Heart right ventricle (tissue), 16 donors: ENCODE measurements at regions not wholly inside any gene's neighbourhood (a gene's known extent, or its start where the extent isn't known, plus 50 kb on each side); places are given as distances from the start of the nearest gene placed in this dataset.

ENCODE experiments used
- ATAC-seq, 8 donors: fragments of 200-7000 bp; cut with Tn5 transposase; one replicate each; pipeline ENCODE4 v1.9.1; 2020; ENCODE audit warnings: mild to moderate bottlenecking in 8 of 8, moderate library complexity in 8 of 8, moderate number of reproducible peaks in 1 of 8
- DNase-seq, 2 donors: peaks; one replicate each; pipeline ENCODE4 v3.0.0-alpha.2; 2020
- H3K27ac ChIP-seq, 10 donors: fragments of 200-600 bp; sonication (generic) in 2 of 10; one replicate each; pipeline versions ENCODE4 v1.5.0 to v1.8.0; 2020 to 2022; ENCODE audit warnings: mild to moderate bottlenecking in 3 of 10
- H3K27me3 ChIP-seq, 7 donors: fragments of 200-600 bp; one replicate each; pipeline ENCODE4 v1.8.0; 2021 to 2022; ENCODE audit warnings: mild to moderate bottlenecking in 2 of 7
- H3K36me3 ChIP-seq, 9 donors: fragments of 200-600 bp; sonication (generic) in 1 of 9; one replicate each; pipeline versions ENCODE4 v1.5.0 to v1.8.0; 2020 to 2022; ENCODE audit warnings: mild to moderate bottlenecking in 2 of 9
- H3K4me1 ChIP-seq, 9 donors: fragments of 200-600 bp; sonication (generic) in 1 of 9; one replicate each; pipeline versions ENCODE4 v1.5.0 to v1.8.0; 2020 to 2022; ENCODE audit warnings: mild to moderate bottlenecking in 4 of 9
- H3K4me3 ChIP-seq, 10 donors: fragments of 200-600 bp; sonication (generic) in 2 of 10; one replicate each; pipeline versions ENCODE4 v1.5.0 to v1.8.0; 2020 to 2022; ENCODE audit warnings: mild to moderate bottlenecking in 7 of 10, moderate library complexity in 2 of 10
- H3K9me3 ChIP-seq, 11 donors: fragments of 200-600 bp in 10 of 11; sonication (generic) in 2 of 11; one replicate each; pipeline versions ENCODE4 v1.5.0 to v1.8.0; 2013 to 2022; ENCODE audit warnings: mild to moderate bottlenecking in 2 of 11, control low read depth in 1 of 11, moderate library complexity in 1 of 11
- CTCF ChIP-seq, 9 donors: fragments of 200-600 bp; sonication (generic) in 2 of 9; IDR thresholded peaks; one replicate each; pipeline versions ENCODE4 v1.5.0 to v1.8.0; 2021 to 2022; ENCODE audit warnings: antibody characterized with exemption in 9 of 9, mild to moderate bottlenecking in 5 of 9, moderate library complexity in 1 of 9
- WGBS, 2 donors: extraction: QIAGEN DNeasy Blood & Tissue Kit; methylation state at CpG; one replicate each; pipeline ENCODE4 v1.1.7; 2013; ENCODE audit warnings: inconsistent platforms in 1 of 2; 5-methylcytosine and 5-hydroxymethylcytosine counted together
- intact Hi-C, 10 donors: fragments of 100-400 bp; cut with DNase I; formaldehyde crosslinking; loops; one replicate each; pipeline versions ENCODE4 v1.11.1 to v1.14.2; 2022
- donor health status: Arrhythmogenic right ventricular cardiomyopathy.
- donor health status: ischemic (EF 13 %, LVEDD 7.1; RV severe dilation, severe dysfunction).
- donor health status: healthy with polysubstance abuse.
- donor health status: DM: no; HTN: yes; CAD: no.
- donor health status: DM: no; HTN: no; CAD: no.
- donor health status: ischemic (EF 25% LVEDD 6.9; RV normal size, moderate dysfunction).
- donor health status: ischemic (EF 25% LVEDD 5.7; RV mildly dilated, moderate dysfunction).
- donor health status: healthy.
- donor health status: DM: yes; HTN: yes; CAD: no.
- donor health status: Ischemic cardiomyopathy.
- donor health status: ischemic (EF 35%, LVEDD 5.7; RV mildly dilated, moderate dysfunction).
- donor health status: nonischemic (EF 11% LVEDD 7.7; RV severe dilation, severe dysfunction).
- donor health status: DM: yes; HTN: yes; CAD: no.
- donor health status: PGD.
- donor health status: ischemic (EF 29% LVEDD 5.4; RV normal size, mild dysfunction).
- donor health status: nonischemic (EF 23%, LVEDD 6.1; RV moderate dilation, normal function).

GRCh38 chr2:181311837-181312236, 145.3 kb upstream of the ITGA4 start:
- no peak for TF ChIP-seq CTCF (IDR thresholded peaks at IDR 0.05)
- H3K27ac ChIP-seq = peak overlapping the region in 1 of 10 donors; percentile 68
- H3K27me3 ChIP-seq = no peaks in the 10 kb centered on the region
- peaks cover 0 to 45% (median 0%) of the 10 kb centered on the region in 9 donors for H3K4me1 ChIP-seq
- WGBS, 2 donors = 82 to 87% methylated on average over 4 of the region's 4 CpGs
- intact Hi-C loops = no loop called here
- ATAC-seq (no peak), DNase-seq (no peak)
- no peak overlapping the region for H3K4me3 ChIP-seq
- no peaks in the 10 kb centered on the region for H3K36me3 ChIP-seq
- H3K9me3 ChIP-seq = no peaks in the 10 kb centered on the region

DNA sequence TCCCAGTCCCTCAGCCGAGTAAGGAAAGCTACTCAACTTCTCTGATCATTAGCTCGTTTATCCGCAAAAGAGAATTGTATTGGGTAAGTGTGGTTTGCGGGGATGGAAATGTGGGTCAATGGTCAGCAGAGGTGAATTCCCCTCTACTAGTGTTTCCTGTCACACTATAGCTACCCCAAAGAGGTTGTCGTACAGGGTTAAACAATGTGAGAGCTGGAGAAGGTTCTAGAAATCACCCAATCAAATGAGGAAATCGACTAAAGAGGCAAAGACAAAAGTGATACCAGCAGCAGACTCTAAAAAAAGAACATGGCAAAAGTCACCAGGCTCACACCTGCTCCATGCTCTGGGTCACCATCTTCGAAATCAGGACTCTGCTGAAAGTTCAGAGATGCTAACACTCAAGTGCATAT, 144.7 kb upstream of the ITGA4 start:
- peaks cover 0 to 38% (median 0%) of the 10 kb centered on the region in 9 donors for H3K4me1 ChIP-seq
- WGBS, 2 donors = 78 to 82% methylated on average over 7 of the region's 7 CpGs
- TF ChIP-seq CTCF (IDR thresholded peaks at IDR 0.05) = no peak
- H3K9me3 ChIP-seq = no peaks in the 10 kb centered on the region
- peak overlapping the region in 1 of 10 donors; percentile 68 for H3K27ac ChIP-seq
- DNase-seq (no peak), ATAC-seq (no peak)
- no peak overlapping the region for H3K4me3 ChIP-seq
- intact Hi-C loops = no loop called here
- H3K27me3 ChIP-seq = no peaks in the 10 kb centered on the region
- H3K36me3 ChIP-seq = no peaks in the 10 kb centered on the region

GRCh38 chr2:181313845-181314244, 143.3 kb upstream of the ITGA4 start:
- H3K4me1 ChIP-seq = peaks cover 0 to 26% (median 0%) of the 10 kb centered on the region in 9 donors
- ATAC-seq (no peak), DNase-seq (no peak)
- H3K36me3 ChIP-seq = no peaks in the 10 kb centered on the region
- no peaks in the 10 kb centered on the region for H3K27me3 ChIP-seq
- no peak for TF ChIP-seq CTCF (IDR thresholded peaks at IDR 0.05)
- H3K4me3 ChIP-seq = no peak overlapping the region
- no peaks in the 10 kb centered on the region for H3K9me3 ChIP-seq
- WGBS, 2 donors = 69 to 72% methylated on average over 1 of the region's 1 CpG
- no peak overlapping the region for H3K27ac ChIP-seq
- intact Hi-C loops = no loop called here

GRCh38 chr2:181314551-181314950, 142.6 kb upstream of the ITGA4 start:
- H3K4me1 ChIP-seq = peaks cover 0 to 22% (median 0%) of the 10 kb centered on the region in 9 donors
- intact Hi-C loops = no loop called here
- TF ChIP-seq CTCF (IDR thresholded peaks at IDR 0.05) = no peak

More at GRCh38 chr2:181314551-181314950, 142.6 kb upstream of the ITGA4 start:
- no peak overlapping the region for H3K27ac ChIP-seq
- H3K27me3 ChIP-seq = no peaks in the 10 kb centered on the region
- H3K4me3 ChIP-seq = no peak overlapping the region
- no peaks in the 10 kb centered on the region for H3K36me3 ChIP-seq
- ATAC-seq (no peak), DNase-seq (no peak)
- H3K9me3 ChIP-seq = no peaks in the 10 kb centered on the region
